GM13976 (cell line): ENCODE measurements at regions not wholly inside any gene's neighbourhood (a gene's known extent, or its start where the extent isn't known, plus 50 kb on each side); places are given as distances from the start of the nearest gene placed in this dataset.

Experiments
- DNase-seq: peaks from one replicate; pipeline ENCODE4 v3.0.0; 2012; ENCODE audit warnings: low spot score
- CTCF ChIP-seq: IDR thresholded peaks from 2 replicates; pipeline ENCODE4 v1.5.1; 2012; ENCODE audit warnings: borderline replicate concordance, mild to moderate bottlenecking; ENCODE audit not compliant: insufficient read depth; ENCODE audit errors: extremely low read depth, missing control alignments, control extremely low read depth
- in situ Hi-C: fragments of 300-500 bp; cut with MboI; formaldehyde crosslinking; loops from one replicate; pipeline ENCODE4 v1.12.0; 2022; ENCODE audit warnings: low sequenced_read_pairs, mixed read lengths, inconsistent platforms; ENCODE audit not compliant: unreplicated experiment

GRCh38 chr1:58901008-58901407, 117.2 kb upstream of the JUN start:
- TF ChIP-seq CTCF, result no peak
- no peak for DNase-seq
- in situ Hi-C loops, result no loop called here

DNA sequence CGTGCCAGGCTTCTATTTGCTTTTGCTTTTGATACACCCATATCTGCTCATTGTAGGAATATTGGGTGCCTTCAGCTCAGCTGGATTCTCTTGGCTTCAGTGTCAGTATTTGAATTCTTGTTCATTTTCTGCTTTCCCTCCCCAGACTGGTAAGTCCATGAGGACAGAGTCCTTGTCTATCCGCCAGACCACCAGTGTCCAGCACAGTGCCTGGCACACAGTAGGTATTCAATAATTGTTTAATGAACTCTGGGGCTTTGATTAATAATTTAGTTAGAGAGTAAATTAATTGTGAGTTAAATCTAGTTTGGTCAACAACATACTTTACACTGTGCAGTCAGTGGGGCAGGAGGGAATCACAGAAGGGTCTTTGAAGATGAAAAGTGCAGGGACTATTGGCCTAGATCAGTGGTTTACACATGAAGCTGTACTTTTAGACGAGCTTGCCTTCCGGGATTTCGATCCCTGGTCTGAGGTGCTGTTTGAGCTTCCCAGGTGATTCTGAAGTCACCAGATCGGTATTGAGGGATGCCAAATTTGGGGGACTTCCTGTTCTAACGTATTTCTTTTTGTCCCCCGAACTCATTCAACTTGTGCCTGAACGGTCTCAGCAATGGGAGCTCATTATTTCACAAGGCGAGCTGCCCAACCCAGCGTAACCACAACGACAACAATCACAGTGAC, 119.1 kb upstream of the JUN start:
- in situ Hi-C loops, result no loop called here
- no peak for TF ChIP-seq CTCF
- DNase-seq, result peak; percentile 4

DNA sequence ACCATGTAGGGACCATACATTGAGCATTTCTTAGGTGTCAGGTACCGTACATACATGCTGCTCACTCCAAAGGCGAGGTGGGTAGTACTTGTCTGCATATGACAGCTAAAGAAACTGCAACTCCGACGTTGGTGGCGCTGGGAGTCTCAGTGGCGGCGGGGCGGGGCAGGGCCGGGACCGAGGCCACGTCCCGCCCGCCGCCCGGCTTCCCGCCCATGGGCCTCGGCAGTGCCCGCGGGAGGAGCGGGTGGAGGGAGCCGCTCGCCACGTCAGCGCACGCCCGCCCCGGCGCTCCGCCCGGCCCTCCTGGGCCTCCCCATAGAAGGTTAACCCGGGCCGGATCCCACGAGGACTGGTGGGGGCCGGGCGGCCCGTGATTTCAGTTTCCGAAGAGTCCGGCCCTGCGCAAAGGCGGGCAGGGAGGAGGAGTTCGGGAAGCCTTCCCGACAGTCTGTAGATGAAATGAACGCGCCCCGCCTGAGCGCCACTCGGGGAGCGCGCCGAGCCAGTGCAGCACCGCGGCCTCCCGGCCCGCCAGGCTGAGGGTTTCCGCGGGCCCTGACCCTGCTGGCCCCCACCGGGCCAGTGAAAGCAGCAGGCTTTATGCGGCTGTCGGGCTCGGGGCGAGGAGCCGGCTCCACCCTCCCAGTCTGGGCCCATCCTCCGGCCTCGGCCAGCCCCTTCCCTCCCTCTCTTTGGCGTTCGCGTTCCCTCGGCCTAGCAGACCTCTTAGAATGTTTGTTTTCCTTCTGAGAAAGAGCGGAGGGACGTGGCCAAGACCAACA, 119.9 kb upstream of the JUN start:
- in situ Hi-C loops, result no loop called here

GRCh38 chr1:58904299-58905125, 120.7 kb upstream of the JUN start:
- DNase-seq, result no peak
- no peak for TF ChIP-seq CTCF
- in situ Hi-C loops, result no loop called here

More for the DNA sequence above, 119.9 kb upstream of the JUN start:
- peak; percentile 88 for DNase-seq
- TF ChIP-seq CTCF, result no peak

GRCh38 chr1:58905126-58905490, 121.3 kb upstream of the JUN start:
- no peak for TF ChIP-seq CTCF
- in situ Hi-C loops, result no loop called here
- no peak for DNase-seq

- TF ChIP-seq CTCF, result no peak
- in situ Hi-C loops, result no loop called here
- DNase-seq, result no peak
Measured at GRCh38 chr1:58905628-58906221, 121.9 kb upstream of the JUN start.
